Hematopoietic multipotent progenitor cell (in vitro differentiated cells): ENCODE measurements at regions not wholly inside any gene's neighbourhood (a gene's known extent, or its start where the extent isn't known, plus 50 kb on each side); places are given as distances from the start of the nearest gene placed in this dataset.
A peak's percentile ranks its signal among the peaks of the same experiment; 100 is the strongest.
"Not testable (repeated sequence)": the region's sequence is repeated elsewhere in the genome, so short reads cannot be mapped to it uniquely, and the experiment has no call there.

Experiments used
- DNase-seq, 3 donors: peaks; one replicate each; pipeline ENCODE4 v3.0.0-alpha.2; 2011 to 2015; ENCODE audit warnings: low read depth in 2 of 3, low spot score in 2 of 3

DNA sequence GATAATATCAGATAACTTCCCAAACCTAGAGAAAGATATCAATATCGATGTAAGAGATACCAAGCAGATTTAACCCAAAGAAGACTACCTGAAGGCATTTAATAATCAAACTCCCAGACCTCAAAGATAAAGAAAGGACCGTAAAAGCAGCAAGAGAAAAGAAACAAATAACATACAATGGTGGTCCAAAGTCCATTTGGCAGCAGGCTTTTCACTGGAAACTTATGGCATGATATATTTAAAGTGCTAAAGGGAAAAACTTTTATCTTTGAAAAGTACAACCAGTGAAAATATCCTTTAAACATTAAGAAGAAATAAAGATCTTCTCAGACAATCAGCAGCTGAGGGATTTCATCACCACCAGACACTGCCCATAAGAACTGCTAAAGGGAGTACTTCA, 812.7 kb upstream of the ADAMTS5 start:
- no peak for DNase-seq

DNA sequence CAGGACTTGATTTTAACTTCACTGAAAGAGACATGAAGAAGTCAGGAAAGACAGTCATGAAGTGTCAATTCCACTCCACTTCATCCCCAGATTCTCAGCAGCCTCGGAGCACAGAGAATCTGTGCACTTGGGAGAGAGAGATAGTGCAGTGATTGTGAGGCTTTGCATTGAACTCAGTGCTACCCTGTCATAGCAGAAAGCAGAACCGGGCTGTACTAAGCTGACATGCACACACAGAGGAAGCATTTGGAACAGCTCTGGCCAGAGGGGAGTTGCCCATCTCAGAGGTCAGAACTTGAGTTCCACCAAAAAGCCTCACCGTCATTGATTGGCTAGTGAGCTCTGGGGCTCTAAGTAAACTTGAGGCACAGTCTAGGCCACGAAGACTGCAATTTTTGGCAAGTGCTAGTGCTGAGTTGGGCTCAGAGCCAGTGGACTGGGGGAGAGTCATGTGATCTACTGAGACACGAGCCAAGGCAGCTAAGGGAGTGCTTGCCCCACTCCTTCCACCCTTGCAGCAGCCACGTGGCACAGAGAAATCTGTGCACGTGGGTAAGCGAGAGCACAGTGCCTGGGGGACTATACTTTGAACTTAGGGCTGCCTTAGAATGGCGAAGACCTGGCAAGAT, 810.2 kb upstream of the ADAMTS5 start:
- DNase-seq: no peak

- no peak for DNase-seq
Measured at GRCh38 chr21:27772816-27773215, 805.9 kb upstream of the ADAMTS5 start.

DNA sequence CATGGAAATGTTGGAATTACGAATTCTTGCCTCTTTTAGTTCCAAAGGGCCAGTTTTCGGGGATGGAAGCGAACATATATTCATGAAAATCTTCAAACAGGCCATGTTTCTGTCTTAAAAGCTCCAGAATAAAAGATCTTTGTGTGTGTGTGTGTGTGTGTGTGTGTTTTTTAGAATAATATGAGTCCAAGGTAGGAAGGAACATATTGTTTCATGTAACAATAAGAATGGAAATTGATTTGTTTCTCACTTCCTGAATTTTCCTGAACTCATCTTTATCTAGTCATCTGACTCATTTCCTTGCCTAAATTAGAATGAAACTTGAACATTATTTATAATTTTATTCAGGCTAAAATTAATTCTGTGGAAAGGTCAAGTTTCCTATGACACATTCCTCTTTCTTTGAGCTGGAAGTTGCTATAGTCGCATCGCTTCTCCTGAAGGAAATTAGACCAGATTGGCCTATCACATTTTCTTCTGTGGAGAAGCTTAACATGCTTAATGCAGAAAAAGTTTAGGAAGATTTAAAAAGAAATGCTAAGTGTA, 805.1 kb upstream of the ADAMTS5 start:
- DNase-seq: no peak

GRCh38 chr21:27769763-27770162, 802.9 kb upstream of the ADAMTS5 start:
- no peak for DNase-seq

- DNase-seq: not testable (repeated sequence)
Measured at GRCh38 chr21:27768046-27768637, 801.3 kb upstream of the ADAMTS5 start.

- no peak for DNase-seq
Measured at GRCh38 chr21:27764056-27764455, 797.2 kb upstream of the ADAMTS5 start.

DNA sequence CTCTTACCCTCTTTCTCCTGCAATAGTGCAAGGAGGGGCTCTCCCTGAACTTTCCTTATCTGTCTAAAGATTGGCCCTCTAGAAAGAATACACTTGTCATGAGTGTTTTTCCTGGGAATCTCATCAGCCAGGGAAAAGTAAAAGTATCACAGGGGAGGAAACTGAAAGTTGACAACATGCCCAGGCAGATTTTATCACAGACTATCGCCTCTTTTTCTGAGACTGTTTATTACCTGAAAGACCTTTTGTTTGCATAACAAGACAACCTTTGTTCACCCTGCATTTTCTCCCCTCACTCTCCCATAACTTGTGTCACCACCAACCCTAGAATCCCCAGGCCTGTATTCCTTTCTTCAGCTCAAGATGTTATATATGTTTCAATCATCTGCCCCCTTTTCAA, 794.7 kb upstream of the ADAMTS5 start:
- no peak for DNase-seq

DNA sequence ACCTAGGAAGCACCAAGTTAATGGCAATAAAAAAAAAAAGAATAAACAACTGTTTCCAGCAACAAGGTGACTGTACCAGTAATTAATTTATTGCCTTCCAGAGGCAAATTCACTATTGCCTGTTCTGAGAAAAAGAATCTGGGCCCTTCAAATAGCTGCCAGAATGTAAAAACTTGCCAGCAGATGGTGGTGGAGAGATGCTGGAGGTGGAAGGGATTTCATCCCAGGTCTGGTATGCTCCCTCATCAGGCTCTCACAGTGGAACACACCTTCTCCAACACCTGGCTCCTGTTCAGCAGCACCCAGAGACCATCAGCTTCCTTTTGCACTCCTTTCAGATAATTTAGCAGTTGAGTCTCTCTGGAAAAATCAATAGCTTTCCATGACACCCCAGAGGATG, 792.9 kb upstream of the ADAMTS5 start:
- DNase-seq: no peak

- peak in 1 of 3 donors; percentile 0 for DNase-seq
Measured at GRCh38 chr21:27759091-27759659, 792.3 kb upstream of the ADAMTS5 start.

- DNase-seq: no peak
Measured at GRCh38 chr21:27756191-27756590, 789.3 kb upstream of the ADAMTS5 start.

GRCh38 chr21:27743971-27744564, 777.2 kb upstream of the ADAMTS5 start:
- DNase-seq: no peak

- no peak for DNase-seq
Measured at GRCh38 chr21:27741736-27742135, 774.8 kb upstream of the ADAMTS5 start.

DNA sequence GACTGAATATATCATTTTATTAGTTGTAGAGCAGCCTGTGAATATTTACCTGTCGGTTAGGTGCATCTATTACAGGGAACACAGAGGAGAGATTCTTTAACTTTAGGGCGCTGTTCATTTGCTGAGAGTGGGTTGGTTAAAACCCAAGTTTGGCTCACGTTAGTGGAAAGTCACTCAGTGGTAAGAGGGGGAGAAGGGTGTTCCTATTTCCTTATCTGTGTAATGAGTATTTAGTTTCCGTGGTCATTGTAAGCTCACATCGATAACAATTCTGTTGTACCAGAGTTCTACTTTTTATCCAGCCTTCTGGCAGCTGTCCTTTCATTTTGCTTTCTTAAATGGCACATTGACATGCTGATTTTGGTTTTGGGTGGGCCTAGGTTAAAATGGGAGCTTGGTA, 773.2 kb upstream of the ADAMTS5 start:
- DNase-seq: no peak

- DNase-seq: no peak
Measured at GRCh38 chr21:27739187-27739586, 772.3 kb upstream of the ADAMTS5 start.

GRCh38 chr21:27735699-27736098, 768.8 kb upstream of the ADAMTS5 start:
- no peak for DNase-seq

DNA sequence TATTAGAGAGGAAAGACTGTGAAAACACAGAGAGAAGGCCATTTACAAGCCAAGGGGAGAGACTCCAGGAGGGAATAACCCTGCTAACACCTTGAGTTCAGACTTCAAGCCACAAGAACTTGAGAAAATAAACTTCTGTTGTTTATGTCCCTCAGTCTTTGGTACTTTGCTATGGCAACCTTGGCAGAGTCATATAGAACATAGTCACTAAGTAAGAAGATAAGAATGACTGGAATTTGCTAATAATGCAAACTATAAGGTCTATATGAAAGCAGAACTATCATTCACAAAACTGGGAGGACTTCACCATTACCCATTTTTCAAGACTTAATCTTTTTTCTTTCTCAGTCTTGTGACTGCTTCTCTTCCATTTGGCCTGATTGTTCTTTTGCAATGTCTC, 767.3 kb upstream of the ADAMTS5 start:
- DNase-seq: no peak

- DNase-seq: no peak
Measured at GRCh38 chr21:27725916-27726315, 759.0 kb upstream of the ADAMTS5 start.

GRCh38 chr21:27722095-27722494, 755.2 kb upstream of the ADAMTS5 start:
- no peak for DNase-seq

DNA sequence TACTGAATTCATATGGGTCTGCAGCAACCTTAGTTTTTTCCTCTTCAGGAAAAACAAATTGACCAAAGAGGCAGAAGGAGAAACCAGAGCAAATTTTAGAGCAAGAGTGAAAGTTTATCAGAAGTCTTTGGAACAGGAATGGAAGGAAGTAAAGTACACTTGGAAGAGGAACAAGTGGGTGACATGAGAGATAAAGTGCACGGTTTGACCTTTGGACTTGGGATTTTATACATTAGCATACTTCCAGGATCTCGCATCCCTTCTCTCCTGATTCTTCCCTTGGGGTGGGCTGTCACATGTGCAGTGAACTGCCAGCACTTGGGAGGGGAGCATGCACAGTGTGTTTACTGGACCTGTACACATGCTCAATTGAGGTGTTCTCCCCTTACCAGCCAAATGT, 754.8 kb upstream of the ADAMTS5 start:
- no peak for DNase-seq

DNA sequence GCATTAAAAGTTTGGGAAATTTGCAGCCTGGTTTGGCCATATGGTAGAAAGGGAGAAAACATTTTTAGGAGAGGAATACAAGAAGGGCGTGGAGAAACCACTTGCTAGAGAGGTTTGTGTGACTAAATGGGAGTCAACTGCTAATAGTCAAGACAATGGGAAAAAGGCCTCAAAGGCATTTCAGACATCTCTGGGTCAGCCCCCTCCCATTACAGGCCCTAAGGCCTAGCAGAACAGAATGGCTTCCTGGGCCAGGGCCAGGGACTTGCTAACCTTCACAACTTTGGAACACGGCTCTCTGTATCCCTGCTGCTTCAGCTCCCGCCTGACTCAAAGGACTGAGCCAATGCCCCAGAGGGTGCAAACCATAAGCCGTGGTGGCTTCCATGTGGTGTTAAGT, 752.3 kb upstream of the ADAMTS5 start:
- DNase-seq: no peak

GRCh38 chr21:27715131-27715530, 748.2 kb upstream of the ADAMTS5 start:
- no peak for DNase-seq
